ENCODE measurements at regions not wholly inside any gene's neighbourhood (a gene's known extent, or its start where the extent isn't known, plus 50 kb on each side); places are given as distances from the start of the nearest gene placed in this dataset.

DNA sequence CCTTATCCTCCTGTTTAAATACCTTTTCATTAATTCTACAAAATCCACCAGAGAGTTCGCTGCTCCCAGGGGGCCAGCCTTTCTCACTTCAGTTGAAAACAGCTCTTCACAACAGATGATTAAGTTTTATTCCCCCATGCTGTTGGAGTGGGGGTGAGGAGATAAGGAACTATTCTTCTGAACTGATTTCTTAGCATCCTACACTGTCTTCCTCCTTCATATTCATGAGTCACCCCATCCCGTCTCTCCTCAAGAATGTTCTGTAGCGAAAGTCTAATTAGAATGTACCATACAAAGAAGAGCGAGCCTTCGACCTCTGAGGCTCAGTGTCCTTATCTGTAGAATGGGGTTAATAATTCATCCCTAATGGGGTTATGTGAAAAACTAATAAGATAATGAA is 138.0 kb downstream of the PIK3R1 start:
- TF ChIP-seq CTCF (IDR thresholded peaks at IDR 0.05; ENCODE audit: borderline replicate concordance, extremely low read depth, low read length, poor library complexity, severe bottlenecking) (no peak), EZH2 (IDR thresholded peaks at IDR 0.05; ENCODE audit: borderline replicate concordance, low read depth, low read length, severe bottlenecking) (no peak)

Data from DND-41 (cell line).